Eye (tissue), 1 donor: ENCODE measurements at regions not wholly inside any gene's neighbourhood (a gene's known extent, or its start where the extent isn't known, plus 50 kb on each side); places are given as distances from the start of the nearest gene placed in this dataset.

Experiments used
- DNase-seq: peaks from one replicate; pipeline ENCODE4 v3.0.0-alpha.2; 2015

DNA sequence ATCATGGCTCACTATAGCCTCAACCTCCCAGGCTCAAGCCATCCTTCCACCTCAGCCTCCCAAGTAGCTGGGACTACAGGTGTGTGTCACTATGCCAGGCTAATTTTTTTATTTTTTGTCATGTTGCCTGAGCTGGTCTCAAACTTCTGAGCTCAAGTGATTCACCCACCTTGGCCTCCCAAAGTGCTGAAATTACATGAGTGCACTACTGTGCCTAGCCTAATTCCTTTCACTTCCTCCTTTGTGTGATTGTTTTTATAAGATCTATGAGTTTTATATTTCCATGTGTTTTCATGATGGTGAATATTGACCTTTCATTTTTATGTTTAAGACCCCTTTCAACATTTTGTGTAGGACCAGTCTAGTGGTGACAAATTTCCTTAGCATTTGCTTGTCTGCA lies 55.2 kb upstream of the IL12B start:
- no peak for DNase-seq

DNA sequence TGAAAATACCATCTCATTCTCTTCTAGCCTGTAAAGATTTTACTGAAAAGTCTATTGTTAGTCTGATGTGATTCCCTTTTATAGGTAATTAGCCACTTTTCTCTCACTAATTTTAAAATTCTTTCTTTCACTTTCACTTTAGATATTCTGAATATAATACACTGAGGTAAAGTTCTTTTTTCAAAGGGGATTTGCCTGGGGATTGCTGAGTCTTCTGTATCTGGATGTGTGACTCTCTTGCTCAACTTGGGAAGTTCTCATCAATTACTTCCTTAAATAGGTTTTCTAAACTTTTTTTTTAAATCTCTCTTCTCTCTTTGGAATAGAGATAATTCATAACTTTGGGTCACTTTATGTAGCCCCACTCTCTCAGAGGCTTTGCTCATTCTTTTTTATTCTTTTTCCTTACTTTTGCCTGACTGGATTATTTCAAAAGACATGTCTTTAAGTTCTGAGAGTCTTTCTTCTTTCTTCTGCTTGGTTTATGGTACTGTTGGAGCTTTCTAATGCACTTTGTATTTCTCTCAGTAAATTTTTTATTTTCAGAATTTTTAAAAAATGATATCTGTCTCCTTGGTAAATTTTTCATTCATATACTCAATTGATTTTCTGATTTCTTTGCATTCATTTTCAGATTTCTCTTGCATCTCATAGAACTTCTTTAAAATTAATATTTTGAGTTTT lies 55.9 kb upstream of the IL12B start:
- no peak for DNase-seq

DNA sequence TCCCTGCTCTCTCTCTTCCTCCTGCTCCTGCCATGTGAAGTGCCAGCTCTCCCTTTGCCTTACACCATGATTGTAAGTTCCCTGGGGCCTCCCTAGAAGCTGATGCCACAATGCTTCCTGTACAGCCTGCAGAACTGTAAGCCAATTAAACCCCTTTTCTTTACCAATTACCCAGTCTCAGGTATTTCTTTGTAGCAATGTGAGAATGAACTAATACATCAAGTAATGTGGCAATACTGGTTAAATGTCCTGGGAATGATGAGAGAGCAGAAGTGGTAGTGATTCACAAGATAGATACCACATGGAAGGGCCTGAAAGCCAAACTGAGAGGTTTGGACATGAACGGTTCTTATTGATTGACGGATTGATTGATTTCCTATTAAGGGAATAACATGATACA lies 62.6 kb upstream of the IL12B start:
- DNase-seq, result no peak

DNA sequence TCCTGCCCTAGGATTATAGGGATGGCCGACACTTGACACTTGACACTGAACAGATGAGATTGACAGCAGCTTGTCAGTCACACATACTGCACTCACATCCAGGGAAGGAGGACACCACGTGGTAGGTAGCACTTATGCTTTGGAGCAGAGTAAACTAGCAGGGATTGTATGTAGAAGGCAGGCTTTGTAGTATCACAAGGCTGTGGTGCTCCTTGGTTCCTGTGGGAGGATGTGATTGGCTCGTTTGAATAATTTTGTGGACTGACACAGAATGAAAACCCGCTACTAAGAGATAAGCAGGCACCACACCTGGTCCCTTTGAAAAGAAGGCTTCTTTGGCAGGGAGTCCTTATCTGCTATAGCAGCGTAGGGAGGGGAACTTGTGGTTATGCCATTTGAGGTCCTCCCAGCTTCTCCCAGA lies 63.6 kb upstream of the IL12B start:
- DNase-seq, result peak; percentile 8

DNA sequence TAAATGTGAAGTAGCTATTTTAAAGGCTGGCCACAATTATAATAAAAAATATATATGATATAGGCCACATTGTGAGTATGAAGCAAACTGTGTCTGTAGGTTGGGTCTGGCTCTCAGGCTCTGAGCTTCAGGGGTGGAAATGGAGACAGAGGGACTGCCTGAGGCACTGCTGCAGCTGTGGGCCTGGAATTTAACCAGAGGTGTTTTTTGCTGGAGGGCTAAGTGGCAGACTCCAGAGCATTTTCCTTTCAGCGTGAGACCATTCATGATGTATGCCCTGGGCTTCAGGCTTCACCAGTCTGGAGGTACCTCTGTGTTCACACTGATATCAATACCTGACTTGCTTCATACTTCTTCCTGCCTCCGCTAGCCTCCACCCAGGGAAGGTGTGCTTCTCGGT lies 64.9 kb upstream of the IL12B start:
- DNase-seq, result no peak

DNA sequence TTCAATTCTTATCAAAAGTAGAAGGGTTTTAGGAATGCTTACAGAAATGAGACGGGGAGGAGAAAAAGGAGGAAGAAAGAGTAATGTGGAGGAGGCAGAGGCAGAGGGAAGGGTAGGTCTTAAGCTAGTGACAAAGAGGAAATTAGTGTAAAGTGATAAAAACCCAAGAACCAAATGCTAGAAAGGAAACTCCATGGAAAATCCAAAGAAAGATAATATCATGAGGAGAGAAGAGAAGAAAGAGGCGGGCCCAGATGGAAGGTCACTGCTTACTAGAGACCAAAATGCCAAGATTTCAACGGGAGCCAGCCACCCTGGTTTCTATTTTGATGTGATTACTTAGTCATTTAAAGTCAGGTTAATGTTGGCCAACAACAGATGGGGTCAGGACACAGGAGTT lies 68.6 kb upstream of the IL12B start:
- DNase-seq, result no peak

DNA sequence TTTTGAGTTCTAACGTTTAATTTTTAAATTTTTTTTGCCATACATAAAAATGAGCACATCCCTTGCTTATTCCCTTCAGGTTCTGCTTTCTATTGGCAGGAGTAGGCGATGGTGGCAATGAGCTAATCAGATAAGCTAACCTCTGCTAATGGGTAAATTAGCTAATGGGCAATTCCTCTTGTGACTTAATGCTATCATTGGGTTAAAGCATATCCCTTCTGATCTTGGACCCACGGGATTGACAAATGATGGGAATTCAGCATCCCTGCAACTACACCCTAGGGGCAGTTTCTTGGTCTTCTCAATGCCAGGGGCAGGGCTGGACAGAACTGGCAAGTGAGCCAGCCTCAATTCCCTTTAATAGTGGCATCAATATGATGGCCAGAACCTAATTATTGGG lies 70.2 kb upstream of the IL12B start:
- no peak for DNase-seq

DNA sequence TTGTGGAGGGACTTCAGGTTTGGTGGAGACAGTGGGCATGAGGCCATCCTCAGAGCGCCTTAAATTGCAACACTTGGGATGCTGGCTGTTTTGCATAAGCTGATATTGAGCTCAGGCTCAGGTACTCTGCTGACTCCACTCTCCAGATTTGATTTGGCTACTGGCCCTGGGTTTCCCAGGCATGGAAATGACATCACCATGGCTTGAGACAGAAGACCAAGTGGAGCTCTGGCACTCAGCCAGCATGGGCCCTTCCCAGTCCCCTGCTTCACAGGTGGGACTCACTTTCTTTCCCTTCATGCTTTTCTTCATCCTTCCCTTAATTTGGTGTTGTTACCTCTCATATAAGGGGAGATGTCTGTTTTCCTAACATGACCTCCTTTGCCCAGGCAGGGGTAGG lies 72.0 kb upstream of the IL12B start:
- no peak for DNase-seq

DNA sequence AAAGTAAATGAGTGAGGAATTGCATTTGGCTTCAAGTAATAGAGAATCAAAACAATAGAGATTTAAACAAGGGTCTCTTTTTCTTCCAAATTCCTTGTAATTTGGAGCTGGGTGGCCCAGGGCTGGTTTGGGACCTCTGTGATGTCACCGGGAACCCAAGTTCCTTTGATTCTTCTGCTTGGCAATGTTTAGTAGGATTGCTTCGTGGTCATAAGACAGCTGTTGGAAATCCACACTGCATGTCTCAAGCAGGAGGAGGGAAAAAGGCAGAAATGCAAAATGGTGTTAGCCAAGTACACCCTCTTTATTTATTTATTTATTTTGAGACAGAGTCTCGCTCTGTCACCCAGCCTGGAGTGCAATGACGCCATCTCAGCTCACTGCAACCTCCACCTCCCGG lies 72.6 kb upstream of the IL12B start:
- no peak for DNase-seq

DNA sequence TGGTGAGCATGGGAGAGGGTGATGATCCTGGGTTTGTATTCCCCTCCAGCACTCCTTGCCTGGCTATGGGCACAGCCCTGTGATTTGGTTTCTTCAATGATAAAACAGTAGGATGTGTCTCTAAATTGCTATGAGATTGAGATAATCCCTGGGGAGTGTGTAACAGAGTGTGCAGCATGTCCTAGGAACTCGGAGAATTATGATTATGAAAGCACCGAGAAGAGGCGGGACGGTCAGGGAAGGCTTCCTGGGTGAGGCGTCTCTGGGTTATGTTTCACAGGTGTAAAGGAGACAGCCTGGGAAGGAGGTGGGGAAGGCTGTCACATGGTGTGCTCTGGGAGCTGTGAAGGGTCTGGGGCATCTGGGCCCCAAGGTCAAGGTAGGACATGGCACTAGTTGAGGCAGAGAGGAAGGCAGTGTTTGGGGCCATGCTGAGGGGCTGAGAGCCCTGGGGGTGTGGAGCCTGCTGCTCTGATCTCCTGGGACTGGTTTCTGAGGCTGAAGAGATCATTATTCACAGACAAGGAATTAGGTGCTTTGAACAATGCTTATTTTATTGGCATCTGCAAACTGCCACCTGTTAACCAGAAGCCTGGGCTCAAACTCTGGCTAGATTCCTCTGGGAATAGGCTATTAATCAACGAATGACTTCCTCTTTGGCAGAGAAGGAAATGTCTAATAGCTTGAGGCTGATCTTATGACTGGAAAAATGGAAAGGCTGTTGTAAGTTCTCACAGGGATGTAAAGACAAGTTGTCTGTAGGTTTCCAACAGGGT lies 73.8 kb upstream of the IL12B start:
- DNase-seq, result peak; percentile 11

DNA sequence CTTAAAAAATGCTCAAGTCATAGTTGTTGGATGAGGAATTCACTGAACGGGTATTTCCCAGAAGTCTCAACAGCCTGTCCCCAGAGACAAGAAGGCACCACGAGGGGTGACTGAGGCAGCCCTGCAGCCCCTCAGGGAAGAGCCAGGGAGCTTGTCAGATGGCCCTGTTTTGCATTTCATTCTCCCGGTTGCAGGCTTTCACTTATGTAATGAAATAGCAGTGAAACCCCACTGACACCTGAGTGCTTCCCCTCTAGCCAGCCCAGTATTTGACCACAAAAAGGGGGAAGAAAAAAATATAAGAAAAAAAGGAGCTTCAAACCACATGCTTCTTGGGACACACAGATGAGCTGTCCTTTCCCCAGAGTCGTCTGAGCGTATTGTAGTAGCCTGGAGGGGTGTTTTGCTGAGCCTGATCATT lies 75.3 kb upstream of the IL12B start:
- no peak for DNase-seq

DNA sequence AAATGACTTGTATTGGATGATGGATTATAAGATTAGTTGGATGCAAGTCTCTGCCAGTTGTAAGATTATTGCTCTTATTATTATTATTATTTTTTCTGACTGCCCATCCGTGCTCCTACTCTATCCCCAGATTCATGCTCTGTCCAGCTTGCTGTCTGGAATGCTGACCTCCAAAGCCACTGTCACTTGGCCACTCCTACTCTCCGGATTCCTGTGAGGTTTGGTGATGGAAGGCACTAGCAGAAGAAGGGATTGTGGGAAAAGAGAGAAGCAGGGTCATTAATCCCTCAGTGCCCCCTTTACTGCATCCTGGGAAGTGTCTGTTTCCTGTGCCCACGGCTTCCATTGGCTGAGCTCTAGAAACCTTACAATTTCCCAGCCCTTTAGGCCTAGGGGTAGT lies 76.3 kb upstream of the IL12B start:
- no peak for DNase-seq

GRCh38 chr5:159409801-159410200 lies 79.5 kb upstream of the IL12B start:
- no peak for DNase-seq

DNA sequence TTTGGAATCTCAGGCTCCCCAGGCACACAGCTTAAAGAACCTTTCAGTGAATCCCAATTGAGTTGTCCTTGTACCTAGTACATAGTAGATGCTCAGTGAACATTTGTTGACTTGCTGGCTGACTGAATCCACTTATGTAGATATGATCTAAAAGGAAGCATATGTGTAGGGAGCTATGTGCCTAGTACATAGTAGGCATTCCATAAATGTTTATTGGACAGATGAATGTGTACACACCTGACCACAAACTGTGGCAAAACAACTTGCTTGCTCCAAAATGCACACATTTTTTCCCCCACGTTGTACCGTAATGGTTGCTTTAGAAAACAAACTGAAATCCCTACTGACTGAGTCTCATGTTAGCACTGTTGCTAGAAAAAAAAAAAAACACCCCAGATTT lies 80.2 kb upstream of the IL12B start:
- no peak for DNase-seq

- no peak for DNase-seq
These were observed 80.8 kb upstream of the IL12B start for GRCh38 chr5:159411115-159411514.

DNA sequence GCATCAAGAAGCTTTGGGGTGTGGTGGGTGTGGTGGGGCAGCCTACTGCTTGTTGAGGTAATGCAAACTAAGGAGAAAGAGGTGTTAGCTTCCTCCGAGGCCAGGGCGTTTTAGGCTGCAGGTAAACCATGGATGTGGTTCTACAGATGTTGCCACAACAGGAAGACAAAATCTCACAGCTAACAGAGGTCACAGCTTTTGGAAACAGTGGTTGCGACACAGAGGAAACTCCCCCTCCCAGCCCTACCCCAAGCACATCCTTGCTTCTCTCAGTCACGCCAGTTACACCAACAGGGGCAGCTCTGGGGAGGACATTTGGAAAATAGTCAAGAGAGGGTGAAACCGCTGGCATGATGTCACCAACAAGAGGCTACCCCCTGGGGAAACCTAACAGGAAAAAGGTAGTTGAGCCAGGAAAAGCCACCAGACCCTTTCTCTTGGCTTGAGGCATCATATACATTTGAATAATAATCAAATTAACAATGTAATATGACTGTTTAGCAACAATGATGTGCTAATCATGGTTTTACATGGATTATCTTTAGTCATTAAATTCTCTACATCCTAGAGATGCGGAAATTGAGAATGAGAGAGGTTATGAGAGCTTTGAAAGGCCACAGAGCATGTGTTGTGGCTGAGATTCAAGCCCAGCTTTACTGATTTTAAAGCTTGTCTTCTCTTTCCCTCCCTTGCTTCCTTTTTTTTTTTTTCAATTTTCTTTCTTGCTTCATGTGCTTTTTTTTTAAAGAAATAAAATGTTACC lies 82.2 kb upstream of the IL12B start:
- DNase-seq, result no peak

- DNase-seq, result no peak
These were observed 83.7 kb upstream of the IL12B start for GRCh38 chr5:159414021-159414420.

DNA sequence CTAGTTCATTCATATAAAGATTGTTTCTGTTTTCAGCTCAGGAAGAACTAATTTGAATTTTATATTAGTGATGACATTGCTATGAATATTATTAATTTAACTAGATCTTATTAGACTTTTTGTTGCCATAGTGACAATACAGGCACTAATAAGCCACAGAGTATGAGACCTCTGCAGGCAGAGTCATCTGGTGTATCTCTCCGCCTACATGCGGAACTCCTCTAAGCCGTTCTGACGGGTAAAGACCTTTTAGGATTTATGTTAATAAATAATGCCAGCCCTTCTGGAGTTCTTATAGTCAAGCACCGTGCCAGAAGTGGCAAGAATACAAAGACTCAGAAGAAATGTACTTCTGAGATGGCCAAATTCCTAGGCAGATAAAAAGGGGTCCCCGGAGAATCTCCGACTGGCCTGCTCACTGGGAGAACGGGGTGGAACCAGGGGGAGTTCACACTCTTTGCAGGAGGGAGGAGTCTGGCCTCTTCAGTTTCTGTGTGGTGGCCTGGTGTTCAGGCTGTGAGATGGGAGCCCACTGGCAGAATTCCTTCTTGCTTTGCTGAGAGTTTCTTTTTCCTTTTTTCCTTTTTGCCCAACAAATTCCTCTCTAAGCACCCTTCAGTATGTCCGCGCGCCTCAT lies 85.1 kb upstream of the IL12B start:
- DNase-seq, result no peak

GRCh38 chr5:159416438-159416837 lies 86.2 kb upstream of the IL12B start:
- DNase-seq, result no peak

- DNase-seq, result no peak
These were observed 86.9 kb upstream of the IL12B start for GRCh38 chr5:159417170-159417569.

GRCh38 chr5:159419576-159419975 lies 89.3 kb upstream of the IL12B start:
- DNase-seq, result no peak

- no peak for DNase-seq
These were observed 90.7 kb upstream of the IL12B start for GRCh38 chr5:159420940-159421339.

DNA sequence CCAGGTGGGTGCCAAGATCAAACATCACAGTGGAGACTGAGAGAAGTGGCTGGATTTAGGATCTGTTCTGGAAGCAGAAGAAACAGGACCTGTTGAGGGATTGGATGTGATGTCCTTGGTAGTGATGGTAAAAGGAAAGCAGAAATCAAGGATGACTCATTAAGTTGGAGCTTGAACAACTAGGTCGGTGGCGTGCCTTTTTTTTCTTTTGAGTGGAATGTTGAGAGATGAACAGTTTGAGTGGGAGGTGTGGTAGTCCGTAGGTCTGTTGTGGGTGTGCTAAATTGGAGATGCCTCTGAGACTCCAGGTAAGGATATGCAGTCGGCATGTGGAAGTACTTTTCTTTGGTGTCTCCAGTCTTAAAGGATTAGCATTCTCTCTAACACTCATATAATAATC lies 92.1 kb upstream of the IL12B start:
- no peak for DNase-seq

GRCh38 chr5:159422910-159423309 lies 92.6 kb upstream of the IL12B start:
- no peak for DNase-seq
